Nephron progenitor cell (in vitro differentiated cells): ENCODE measurements at regions not wholly inside any gene's neighbourhood (a gene's known extent, or its start where the extent isn't known, plus 50 kb on each side); places are given as distances from the start of the nearest gene placed in this dataset.

Experiments
- DNase-seq: peaks from one replicate; pipeline ENCODE4 v3.0.0; 2021
- H3K27ac Mint-ChIP-seq: 2 replicates; pipeline ENCODE4 v1.8.0; 2021; ENCODE audit warnings: mild to moderate bottlenecking, moderate library complexity, mixed read lengths
- H3K27me3 Mint-ChIP-seq: 2 replicates; pipeline ENCODE4 v1.8.0; 2021; ENCODE audit warnings: mild to moderate bottlenecking, low read depth, mixed read lengths; ENCODE audit not compliant: poor library complexity
- H3K36me3 Mint-ChIP-seq: 2 replicates; pipeline ENCODE4 v1.8.0; 2021; ENCODE audit warnings: low read depth, mixed read lengths
- H3K4me1 Mint-ChIP-seq: 2 replicates; pipeline ENCODE4 v1.8.0; 2021; ENCODE audit warnings: mixed read lengths
- H3K4me3 Mint-ChIP-seq: 2 replicates; pipeline ENCODE4 v1.8.0; 2021; ENCODE audit warnings: mild to moderate bottlenecking, moderate library complexity, mixed read lengths
- H3K9me3 Mint-ChIP-seq: 2 replicates; pipeline ENCODE4 v1.8.0; 2021; ENCODE audit warnings: mild to moderate bottlenecking, moderate library complexity, mixed read lengths
- CTCF ChIP-seq: fragments of 200-600 bp; sonication (generic); IDR thresholded peaks from 2 replicates; pipeline ENCODE4 v1.5.0; 2021; ENCODE audit warnings: antibody characterized with exemption

GRCh38 chr17:71380535-71380934 is 740.3 kb upstream of the SOX9 start:
- no peak for TF ChIP-seq CTCF
- H3K4me1 Mint-ChIP-seq = peaks cover 15% of the 10 kb centered on the region
- no peak overlapping the region for H3K27ac Mint-ChIP-seq
- peaks cover 4% of the 10 kb centered on the region for H3K9me3 Mint-ChIP-seq
- H3K36me3 Mint-ChIP-seq = no peaks in the 10 kb centered on the region
- no peaks in the 10 kb centered on the region for H3K27me3 Mint-ChIP-seq
- no peak for DNase-seq
- H3K4me3 Mint-ChIP-seq = no peak overlapping the region

GRCh38 chr17:71380936-71381335 is 739.9 kb upstream of the SOX9 start:
- DNase-seq = no peak
- no peaks in the 10 kb centered on the region for H3K36me3 Mint-ChIP-seq
- H3K27me3 Mint-ChIP-seq = no peaks in the 10 kb centered on the region
- H3K4me3 Mint-ChIP-seq = no peak overlapping the region
- peaks cover 2% of the 10 kb centered on the region for H3K9me3 Mint-ChIP-seq
- no peak for TF ChIP-seq CTCF
- H3K4me1 Mint-ChIP-seq = peaks cover 15% of the 10 kb centered on the region
- H3K27ac Mint-ChIP-seq = no peak overlapping the region

- Mint-ChIP-seq H3K4me3 (no peak overlapping the region), H3K27ac (no peak overlapping the region), H3K4me1 (peaks cover 6% of the 10 kb centered on the region), H3K36me3 (no peaks in the 10 kb centered on the region), H3K27me3 (no peaks in the 10 kb centered on the region), H3K9me3 (peaks cover 9% of the 10 kb centered on the region)
- DNase-seq = no peak
- TF ChIP-seq CTCF = no peak
Observed at GRCh38 chr17:71383091-71383490, 737.7 kb upstream of the SOX9 start.

GRCh38 chr17:71387456-71387855 is 733.4 kb upstream of the SOX9 start:
- no peak for DNase-seq
- no peak overlapping the region for H3K27ac Mint-ChIP-seq
- no peak for TF ChIP-seq CTCF
- no peak overlapping the region for H3K4me3 Mint-ChIP-seq
- peaks cover 15% of the 10 kb centered on the region for H3K9me3 Mint-ChIP-seq
- H3K36me3 Mint-ChIP-seq = peaks cover 5% of the 10 kb centered on the region
- H3K4me1 Mint-ChIP-seq = peaks cover 5% of the 10 kb centered on the region
- no peaks in the 10 kb centered on the region for H3K27me3 Mint-ChIP-seq

GRCh38 chr17:71392715-71393567 is 727.9 kb upstream of the SOX9 start:
- Mint-ChIP-seq H3K27me3 (no peaks in the 10 kb centered on the region), H3K9me3 (peaks cover 7% of the 10 kb centered on the region), H3K36me3 (peaks cover 5% of the 10 kb centered on the region), H3K4me1 (no peaks in the 10 kb centered on the region), H3K27ac (no peak overlapping the region), H3K4me3 (no peak overlapping the region)
- no peak for TF ChIP-seq CTCF
- DNase-seq = no peak

GRCh38 chr17:71395901-71396300 is 724.9 kb upstream of the SOX9 start:
- Mint-ChIP-seq H3K4me1 (peaks cover 17% of the 10 kb centered on the region), H3K9me3 (no peaks in the 10 kb centered on the region), H3K27ac (no peak overlapping the region), H3K4me3 (no peak overlapping the region), H3K27me3 (peaks cover 5% of the 10 kb centered on the region), H3K36me3 (no peaks in the 10 kb centered on the region)
- no peak for TF ChIP-seq CTCF
- DNase-seq = no peak
